HepG2 (cell line): ENCODE measurements at regions not wholly inside any gene's neighbourhood (a gene's known extent, or its start where the extent isn't known, plus 50 kb on each side); places are given as distances from the start of the nearest gene placed in this dataset.

Experiments used
- ATAC-seq: fragments of 200-7000 bp; cut with Tn5 transposase; 3 replicates; pipeline ENCODE4 v1.9.1; 2020; ENCODE audit warnings: mild to moderate bottlenecking, moderate library complexity
- BruUV-seq: library from RNA; stranded (reverse); fragments of 400-500 nt; replicated peaks from 2 replicates; lab custom pipeline; 2021; lab: Mats Ljungman, UMichigan
- CTCF ChIA-PET: fragments of 300-600 bp; formaldehyde crosslinking; extraction: SDS; loops from one replicate; lab custom pipeline; 2021; ENCODE audit warnings: low total read pairs, inconsistent platforms, low intra/inter-chr PET ratio; lab: Yijun Ruan, JAX
- POLR2A ChIA-PET: fragments of 350-600 bp; sonication (Branson Sonifier 250); formaldehyde crosslinking; loops from one replicate; lab custom pipeline; 2020; ENCODE audit warnings: antibody characterized with exemption, inconsistent platforms; lab: Yijun Ruan, JAX
- DNase-seq: peaks from one replicate; pipeline ENCODE4 v3.0.0-alpha.2; 2015; ENCODE audit warnings: low spot score
- FAIRE-seq: peaks from 3 replicates; lab custom pipeline; 2011; peaks lifted over from hg19 to GRCh38; lab: Jason Lieb, UNC
- H2AFZ ChIP-seq: one replicate; pipeline ENCODE4 v1.6.1; 2011; ENCODE audit warnings: low read length, inconsistent platforms
- H3K27ac ChIP-seq: fragments of 300-600 bp; 3 replicates; pipeline ENCODE4 v1.8.0; 2011; ENCODE audit warnings: mixed run types, mild to moderate bottlenecking, mixed read lengths, low read length, inconsistent platforms; ENCODE audit not compliant: insufficient read depth; ENCODE audit errors: extremely low read length
- H3K27me3 ChIP-seq, 2 experiments: fragments of 200-600 bp in 1 of 2; 2 replicates in 1 of 2; 3 replicates in 1 of 2; pipeline versions ENCODE4 v1.6.0 to v1.8.0; 2011; ENCODE audit warnings: low read length in 2 of 2, mild to moderate bottlenecking in 2 of 2, moderate library complexity in 2 of 2, inconsistent platforms in 1 of 2; ENCODE audit not compliant: insufficient read depth in 2 of 2, control insufficient read depth in 1 of 2
- H3K36me3 ChIP-seq, 2 experiments: fragments of 200-600 bp in 1 of 2; replicated peaks in 1 of 2; 2 replicates in 1 of 2; 3 replicates in 1 of 2; pipeline versions ENCODE4 v1.5.1 to v1.8.0; 2011; ENCODE audit warnings: low read length in 2 of 2, inconsistent platforms in 1 of 2; ENCODE audit not compliant: insufficient read depth in 2 of 2, control insufficient read depth in 1 of 2
- H3K4me1 ChIP-seq: 2 replicates; pipeline ENCODE4 v1.5.1; 2012; ENCODE audit warnings: low read length, inconsistent platforms; ENCODE audit not compliant: insufficient read depth
- H3K4me2 ChIP-seq: 2 replicates; pipeline ENCODE4 v1.6.0; 2011; ENCODE audit warnings: low read depth, low read length, inconsistent platforms
- H3K4me3 ChIP-seq, 3 experiments: fragments of 200-600 bp in 1 of 3; sonication (generic), shearing (Covaris generic) in 1 of 3; replicated peaks in 1 of 3; 2 replicates each; pipeline ENCODE4 v1.5.1; 2011 to 2016; ENCODE audit warnings: low read length in 3 of 3, inconsistent platforms in 2 of 3, low read depth in 2 of 3, mild to moderate bottlenecking in 2 of 3, control low read depth in 1 of 3, mixed read lengths in 1 of 3; ENCODE audit not compliant: insufficient read depth in 1 of 3
- H3K79me2 ChIP-seq: one replicate; pipeline ENCODE4 v1.6.1; 2011; ENCODE audit warnings: low read length, inconsistent platforms; ENCODE audit not compliant: insufficient read depth
- H3K9ac ChIP-seq: 2 replicates; pipeline ENCODE4 v1.6.0; 2011; ENCODE audit warnings: mild to moderate bottlenecking, low read depth, low read length, inconsistent platforms; ENCODE audit not compliant: insufficient read depth
- H3K9me3 ChIP-seq: 2 replicates; pipeline ENCODE4 v1.5.1; 2012; ENCODE audit warnings: mild to moderate bottlenecking, low read length
- H4K20me1 ChIP-seq: 2 replicates; pipeline ENCODE4 v1.6.0; 2011; ENCODE audit warnings: inconsistent platforms, mild to moderate bottlenecking, low read length, moderate library complexity; ENCODE audit not compliant: insufficient read depth
- CENPX ChIP-seq: sonication (generic); formaldehyde crosslinking; IDR thresholded peaks from 2 replicates; pipeline ENCODE4 v1.9.0; 2021; ENCODE audit warnings: mild to moderate bottlenecking, missing genetic modification reagents, moderate library complexity
- MAFF ChIP-seq: IDR thresholded peaks from 2 replicates; pipeline ENCODE4 v1.6.1; 2011; ENCODE audit warnings: low read depth, low read length, improper control_type of control experiment
- MAFK ChIP-seq, 2 experiments: IDR thresholded peaks in 1 of 2; conservative IDR thresholded peaks in 1 of 2; 2 replicates each; pipeline ENCODE4 v1.6.1; 2011; ENCODE audit warnings: improper control_type of control experiment in 2 of 2, low read length in 2 of 2
- MIER2 ChIP-seq: IDR thresholded peaks from 2 replicates; pipeline ENCODE4 v1.6.1; 2016; ENCODE audit warnings: missing biosample characterization, missing genetic modification reagents
- PHF5A ChIP-seq: IDR thresholded peaks from one replicate; pipeline ENCODE4 v1.6.1; 2018; ENCODE audit warnings: low read depth, missing genetic modification reagents; ENCODE audit not compliant: unreplicated experiment
- POLR2AphosphoS5 ChIP-seq: IDR thresholded peaks from 2 replicates; pipeline ENCODE4 v1.6.1; 2012; ENCODE audit warnings: low read depth, low read length
- PRPF4 ChIP-seq: fragments of 200-400 bp; formaldehyde crosslinking; IDR thresholded peaks from 2 replicates; pipeline ENCODE4 v1.6.1; 2016; ENCODE audit warnings: low read length, low read depth; ENCODE audit not compliant: poor library complexity, severe bottlenecking
- ZBTB3 ChIP-seq: sonication (generic); formaldehyde crosslinking; IDR thresholded peaks from 2 replicates; pipeline ENCODE4 v1.4.0; 2020; ENCODE audit warnings: low read depth, mild to moderate bottlenecking, moderate library complexity, missing genetic modification reagents, borderline replicate concordance
- ZC3H13 ChIP-seq: sonication (generic); formaldehyde crosslinking; IDR thresholded peaks from 2 replicates; pipeline ENCODE4 v1.8.1; 2023; ENCODE audit warnings: mild to moderate bottlenecking, missing genetic modification reagents, moderate library complexity
- ZMYM3 ChIP-seq: sonication (generic); formaldehyde crosslinking; IDR thresholded peaks from 2 replicates; pipeline ENCODE4 v1.5.1; 2020; ENCODE audit warnings: mild to moderate bottlenecking, missing genetic modification reagents
- ZNF337 ChIP-seq: sonication (generic); formaldehyde crosslinking; IDR thresholded peaks from 2 replicates; pipeline ENCODE4 v1.5.1; 2020; ENCODE audit warnings: missing genetic modification reagents, low read depth, mild to moderate bottlenecking, borderline replicate concordance
- ZNF629 ChIP-seq: sonication (generic); formaldehyde crosslinking; conservative IDR thresholded peaks from 2 replicates; pipeline ENCODE4 v1.5.0; 2020; ENCODE audit warnings: missing genetic modification reagents
- WGBS: methylation state at CpG from one replicate; pipeline ENCODE4 v1.1.6; 2017; ENCODE audit warnings: low lambda C conversion rate; 5-methylcytosine and 5-hydroxymethylcytosine counted together
- in situ Hi-C: cut with HindIII; loops from 2 replicates; pipeline ENCODE4 v1.10.0; 2017; ENCODE audit warnings: low pct_unique_long_range_greater_than_20kb; ENCODE audit not compliant: extremely low pct_ligation_motif_present
- intact Hi-C: fragments of 100-400 bp; cut with micrococcal nuclease; formaldehyde crosslinking; loops from one replicate; pipeline ENCODE4 v1.10.0; 2022; ENCODE audit not compliant: unreplicated experiment
- TF ChIP-seq, protein P1 (sequence below): sonication (generic); IDR thresholded peaks from 2 replicates; pipeline ENCODE4 v1.6.1; 2016; ENCODE audit warnings: low read depth, borderline replicate concordance
- TF ChIP-seq, protein P2 (sequence below): IDR thresholded peaks from 2 replicates; pipeline ENCODE4 v1.6.1; 2012; ENCODE audit warnings: inconsistent platforms
- TF ChIP-seq, protein P3 (sequence below): sonication (generic); formaldehyde crosslinking; IDR thresholded peaks from 2 replicates; pipeline ENCODE4 v1.4.0; 2020; ENCODE audit warnings: missing genetic modification reagents

DNA sequence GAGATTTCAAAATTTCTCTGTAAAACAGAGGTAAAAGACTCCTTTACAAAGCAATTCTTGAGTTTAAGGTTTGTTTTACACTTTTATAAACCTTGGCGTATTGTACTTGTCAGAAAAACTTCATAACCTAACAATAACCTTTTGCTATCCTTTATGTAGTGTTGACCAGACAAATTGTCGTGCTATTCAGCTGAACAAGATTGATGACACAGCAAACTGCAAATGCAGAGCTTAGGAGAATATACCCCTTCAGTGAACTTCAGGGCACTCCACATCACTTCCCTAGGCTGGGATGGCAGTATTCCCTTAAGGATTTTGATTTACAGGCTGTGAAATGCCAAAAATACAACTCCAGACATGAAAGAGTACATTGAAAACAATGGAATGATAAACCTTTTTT lies 89.2 kb upstream of the CDH18 start:
- no peak for FAIRE-seq

DNA sequence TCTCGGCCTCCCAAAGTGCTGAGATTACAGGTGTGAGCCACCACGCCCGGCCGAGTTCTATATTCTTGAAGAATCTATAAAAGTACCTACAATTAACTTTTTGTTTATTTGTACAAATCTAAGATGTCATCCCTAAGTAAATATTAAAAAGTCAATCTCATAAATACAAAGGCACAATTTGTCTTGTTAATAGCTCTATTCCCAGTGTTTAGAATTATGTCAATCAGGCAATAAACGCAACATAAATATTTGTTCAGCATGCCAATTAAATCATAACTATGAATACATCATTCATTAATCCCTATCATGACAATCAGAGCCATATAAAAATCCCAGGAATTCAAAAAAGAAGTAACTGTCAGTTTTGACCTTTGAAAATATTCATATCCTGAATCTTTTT lies 68.9 kb upstream of the CDH18 start:
- 18% methylated on average over 5 of the region's 5 CpGs for WGBS
- in situ Hi-C loops = no loop called here
- H3K4me2 ChIP-seq = no peak overlapping the region
- H3K36me3 ChIP-seq = no peaks in the 10 kb centered on the region
- no peaks in the 10 kb centered on the region for H3K4me1 ChIP-seq
- ChIA-PET POLR2A (no interaction called here), CTCF (no interaction called here)
- no TSS peak for BruUV-seq
- H3K9ac ChIP-seq = no peak overlapping the region
- no peaks in the 10 kb centered on the region for H4K20me1 ChIP-seq
- H3K27me3 ChIP-seq = no peaks in the 10 kb centered on the region
- no peak overlapping the region for H3K27ac ChIP-seq
- intact Hi-C loops = no loop called here
- FAIRE-seq (no peak), DNase-seq (no peak), ATAC-seq (no peak)
- H3K4me3 ChIP-seq = no peak overlapping the region
- H3K9me3 ChIP-seq = peaks cover 1% of the 10 kb centered on the region; the same call in 1 of the 2 replicates
- no peak overlapping the region for H2AFZ ChIP-seq
- no peaks in the 10 kb centered on the region for H3K79me2 ChIP-seq
- TF ChIP-seq, protein P1, sequence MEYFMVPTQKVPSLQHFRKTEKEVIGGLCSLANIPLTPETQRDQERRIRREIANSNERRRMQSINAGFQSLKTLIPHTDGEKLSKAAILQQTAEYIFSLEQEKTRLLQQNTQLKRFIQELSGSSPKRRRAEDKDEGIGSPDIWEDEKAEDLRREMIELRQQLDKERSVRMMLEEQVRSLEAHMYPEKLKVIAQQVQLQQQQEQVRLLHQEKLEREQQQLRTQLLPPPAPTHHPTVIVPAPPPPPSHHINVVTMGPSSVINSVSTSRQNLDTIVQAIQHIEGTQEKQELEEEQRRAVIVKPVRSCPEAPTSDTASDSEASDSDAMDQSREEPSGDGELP = no peak
- TF ChIP-seq ZBTB3 (CRISPR knock-in tag) (no peak), ZMYM3 (CRISPR knock-in tag) (no peak), ZNF337 (CRISPR knock-in tag) (no peak), ZC3H13 (CRISPR knock-in tag) (no peak), PRPF4 (no peak), MIER2 (CRISPR knock-in tag) (no peak)
- TF ChIP-seq, protein P2, sequence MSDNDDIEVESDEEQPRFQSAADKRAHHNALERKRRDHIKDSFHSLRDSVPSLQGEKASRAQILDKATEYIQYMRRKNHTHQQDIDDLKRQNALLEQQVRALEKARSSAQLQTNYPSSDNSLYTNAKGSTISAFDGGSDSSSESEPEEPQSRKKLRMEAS = no peak

More for the DNA sequence above, 89.2 kb upstream of the CDH18 start:
- BruUV-seq = no TSS peak
- Histone ChIP-seq H2AFZ (no peak overlapping the region), H3K27me3 (no peaks in the 10 kb centered on the region; a peak in 1 of 5 replicates), H3K79me2 (no peaks in the 10 kb centered on the region), H4K20me1 (no peaks in the 10 kb centered on the region), H3K4me2 (no peak overlapping the region), H3K4me3 (no peak overlapping the region), H3K4me1 (no peaks in the 10 kb centered on the region), H3K36me3 (no peaks in the 10 kb centered on the region), H3K9ac (no peak overlapping the region), H3K9me3 (0 out of 2 replicates have a peak, but pooled peaks cover 11% of the 10 kb centered on the region), H3K27ac (no peak overlapping the region)
- ChIA-PET POLR2A (no interaction called here), CTCF (no interaction called here)
- no peak for DNase-seq
- ATAC-seq = no peak
- intact Hi-C loops (no loop called here), in situ Hi-C loops (no loop called here)
- TF ChIP-seq, protein P3, sequence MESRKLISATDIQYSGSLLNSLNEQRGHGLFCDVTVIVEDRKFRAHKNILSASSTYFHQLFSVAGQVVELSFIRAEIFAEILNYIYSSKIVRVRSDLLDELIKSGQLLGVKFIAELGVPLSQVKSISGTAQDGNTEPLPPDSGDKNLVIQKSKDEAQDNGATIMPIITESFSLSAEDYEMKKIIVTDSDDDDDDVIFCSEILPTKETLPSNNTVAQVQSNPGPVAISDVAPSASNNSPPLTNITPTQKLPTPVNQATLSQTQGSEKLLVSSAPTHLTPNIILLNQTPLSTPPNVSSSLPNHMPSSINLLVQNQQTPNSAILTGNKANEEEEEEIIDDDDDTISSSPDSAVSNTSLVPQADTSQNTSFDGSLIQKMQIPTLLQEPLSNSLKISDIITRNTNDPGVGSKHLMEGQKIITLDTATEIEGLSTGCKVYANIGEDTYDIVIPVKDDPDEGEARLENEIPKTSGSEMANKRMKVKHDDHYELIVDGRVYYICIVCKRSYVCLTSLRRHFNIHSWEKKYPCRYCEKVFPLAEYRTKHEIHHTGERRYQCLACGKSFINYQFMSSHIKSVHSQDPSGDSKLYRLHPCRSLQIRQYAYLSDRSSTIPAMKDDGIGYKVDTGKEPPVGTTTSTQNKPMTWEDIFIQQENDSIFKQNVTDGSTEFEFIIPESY (CRISPR knock-in tag) = no peak
- TF ChIP-seq MAFF (peak; percentile 68), ZNF629 (CRISPR knock-in tag) (no peak), CENPX (CRISPR knock-in tag) (no peak), POLR2AphosphoS5 (no peak), MAFK (conservative IDR thresholded peaks at IDR 0.05 in 1 of 2, IDR thresholded peaks at IDR 0.05 in 1 of 2; ENCODE audit: low read length in 2 of 2) (peak; percentile 60 to 78; a peak in 3 of 4 replicates), PHF5A (CRISPR knock-in tag) (no peak)
- WGBS = 0% methylated on average over 2 of the region's 2 CpGs
